ENCODE measurements at regions not wholly inside any gene's neighbourhood (a gene's known extent, or its start where the extent isn't known, plus 50 kb on each side); places are given as distances from the start of the nearest gene placed in this dataset.
"Not testable (repeated sequence)": the region's sequence is repeated elsewhere in the genome, so short reads cannot be mapped to it uniquely, and the experiment has no call there.

- DNase-seq = no peak
Observed at GRCh38 chr14:28576523-28576922, 190.1 kb upstream of the FOXG1 start.

GRCh38 chr14:28577187-28577586 is 189.4 kb upstream of the FOXG1 start:
- DNase-seq = no peak

- DNase-seq = no peak
Observed at GRCh38 chr14:28577711-28578131, 188.9 kb upstream of the FOXG1 start.

- no peak for DNase-seq
Observed at GRCh38 chr14:28584951-28585350, 181.6 kb upstream of the FOXG1 start.

- no peak for DNase-seq
Observed at GRCh38 chr14:28589792-28590191, 176.8 kb upstream of the FOXG1 start.

GRCh38 chr14:28596391-28596790 is 170.2 kb upstream of the FOXG1 start:
- DNase-seq = no peak

- DNase-seq = no peak
Observed at GRCh38 chr14:28599191-28599590, 167.4 kb upstream of the FOXG1 start.

- no peak for DNase-seq
Observed at GRCh38 chr14:28599605-28600004, 167.0 kb upstream of the FOXG1 start.

GRCh38 chr14:28603606-28604005 is 163.0 kb upstream of the FOXG1 start:
- DNase-seq = no peak

GRCh38 chr14:28607661-28608060 is 158.9 kb upstream of the FOXG1 start:
- no peak for DNase-seq

GRCh38 chr14:28608443-28608842 is 158.1 kb upstream of the FOXG1 start:
- DNase-seq = no peak

GRCh38 chr14:28608851-28609828 is 157.4 kb upstream of the FOXG1 start:
- peak; percentile 18 for DNase-seq

GRCh38 chr14:28612414-28612813 is 154.2 kb upstream of the FOXG1 start:
- no peak for DNase-seq

- no peak for DNase-seq
Observed at GRCh38 chr14:28613532-28613931, 153.1 kb upstream of the FOXG1 start.

- no peak for DNase-seq
Observed at GRCh38 chr14:28626780-28627179, 139.8 kb upstream of the FOXG1 start.

GRCh38 chr14:28629328-28630004 is 137.1 kb upstream of the FOXG1 start:
- DNase-seq = no peak

- no peak for DNase-seq
Observed at GRCh38 chr14:28630100-28630499, 136.5 kb upstream of the FOXG1 start.

GRCh38 chr14:28635387-28635786 is 131.2 kb upstream of the FOXG1 start:
- DNase-seq = no peak

- not testable (repeated sequence) for DNase-seq
Observed at GRCh38 chr14:28635816-28636215, 130.8 kb upstream of the FOXG1 start.

GRCh38 chr14:28641189-28641588 is 125.4 kb upstream of the FOXG1 start:
- not testable (repeated sequence) for DNase-seq

- DNase-seq = no peak
Observed at GRCh38 chr14:28651148-28651547, 115.4 kb upstream of the FOXG1 start.

- DNase-seq = no peak
Observed at GRCh38 chr14:28652782-28653181, 113.8 kb upstream of the FOXG1 start.

- DNase-seq = no peak
Observed at GRCh38 chr14:28653521-28653920, 113.1 kb upstream of the FOXG1 start.

GRCh38 chr14:28656704-28657255 is 109.8 kb upstream of the FOXG1 start:
- no peak for DNase-seq
